Body of pancreas (tissue), 4 donors: ENCODE measurements at regions not wholly inside any gene's neighbourhood (a gene's known extent, or its start where the extent isn't known, plus 50 kb on each side); places are given as distances from the start of the nearest gene placed in this dataset.

ENCODE experiments used
- ATAC-seq: fragments of 150-250 bp; one replicate; pipeline ENCODE4 v1.9.1; 2016
- DNase-seq, 4 donors: peaks; one replicate each; pipeline ENCODE4 v3.0.0-alpha.2; 2019
- H3K27ac ChIP-seq, 4 donors: fragments of 200-600 bp; sonication (generic); 1 replicate in 3 of 4; 2 replicates in 1 of 4; pipeline versions ENCODE4 v1.5.1 to v1.6.1; 2016 to 2019; ENCODE audit warnings: mild to moderate bottlenecking in 1 of 4, mixed read lengths in 1 of 4, moderate library complexity in 1 of 4
- H3K27me3 ChIP-seq, 2 donors: fragments of 200-600 bp; sonication (generic); one replicate each; pipeline ENCODE4 v1.6.0; 2016; ENCODE audit warnings: mild to moderate bottlenecking in 1 of 2
- H3K36me3 ChIP-seq, 2 donors: fragments of 200-600 bp; sonication (generic); replicated peaks in 1 of 2; 2 replicates each; pipeline ENCODE4 v1.5.1; 2016; ENCODE audit warnings: low read depth in 2 of 2; ENCODE audit not compliant: insufficient read depth in 1 of 2
- H3K4me1 ChIP-seq: fragments of 200-600 bp; sonication (generic); one replicate; pipeline ENCODE4 v1.6.0; 2016
- H3K4me3 ChIP-seq, 2 donors: fragments of 200-600 bp; sonication (generic); 1 replicate in 1 of 2; 2 replicates in 1 of 2; pipeline ENCODE4 v1.5.1; 2016 to 2019
- H3K9me3 ChIP-seq, 3 donors: fragments of 200-600 bp; sonication (generic); 1 replicate in 2 of 3; 2 replicates in 1 of 3; pipeline ENCODE4 v1.5.1; 2016
- CTCF ChIP-seq, 7 experiments: fragments of 450-650 bp in 4 of 7; fragments of 200-600 bp in 3 of 7; sonication (generic) in 3 of 7; IDR thresholded peaks; one replicate each; pipeline ENCODE4 v1.5.1; 2016 to 2019; ENCODE audit warnings: antibody characterized with exemption in 7 of 7
- POLR2A ChIP-seq, 3 donors: fragments of 450-650 bp; IDR thresholded peaks; one replicate each; pipeline ENCODE4 v1.6.1; 2016; ENCODE audit warnings: antibody characterized with exemption in 3 of 3, mild to moderate bottlenecking in 2 of 3
- WGBS, 2 donors: methylation state at CpG; one replicate each; pipeline ENCODE4 v1.1.5; 2017; 5-methylcytosine and 5-hydroxymethylcytosine counted together
- intact Hi-C: fragments of 100-400 bp; cut with DNase I; formaldehyde crosslinking; loops from one replicate; pipeline ENCODE4 v1.15.1; 2023

GRCh38 chr12:129959889-129960288, 56.1 kb upstream of the TMEM132D start:
- ATAC-seq (no peak), DNase-seq (no peak)
- no peak overlapping the region for H3K4me3 ChIP-seq
- no peaks in the 10 kb centered on the region for H3K36me3 ChIP-seq
- WGBS, 2 donors = 51 to 54% methylated on average over 3 of the region's 3 CpGs
- peaks cover 5% of the 10 kb centered on the region for H3K4me1 ChIP-seq
- TF ChIP-seq POLR2A (IDR thresholded peaks at IDR 0.05) (no peak), CTCF (IDR thresholded peaks at IDR 0.05) (no peak)
- no peaks in the 10 kb centered on the region for H3K27me3 ChIP-seq
- no peak overlapping the region for H3K27ac ChIP-seq
- H3K9me3 ChIP-seq = no peaks in the 10 kb centered on the region
- intact Hi-C loops = no loop called here

- no peak for ATAC-seq
- Histone ChIP-seq H3K4me1 (peaks cover 17% of the 10 kb centered on the region), H3K9me3 (no peaks in the 10 kb centered on the region), H3K36me3 (no peaks in the 10 kb centered on the region), H3K27me3 (no peaks in the 10 kb centered on the region), H3K27ac (no peak overlapping the region), H3K4me3 (no peak overlapping the region)
- no peak for TF ChIP-seq POLR2A (IDR thresholded peaks at IDR 0.05)
- TF ChIP-seq CTCF (IDR thresholded peaks at IDR 0.05) = no peak
- WGBS, 2 donors = 44 to 46% methylated on average over 4 of the region's 4 CpGs
- intact Hi-C loops = no loop called here
- no peak for DNase-seq
Measured at GRCh38 chr12:129961091-129961490, 57.3 kb upstream of the TMEM132D start.

GRCh38 chr12:129961856-129962255, 58.0 kb upstream of the TMEM132D start:
- no peaks in the 10 kb centered on the region for H3K27me3 ChIP-seq

GRCh38 chr12:129964300-129964699, 60.5 kb upstream of the TMEM132D start:
- Histone ChIP-seq H3K27ac (no peak overlapping the region), H3K4me3 (no peak overlapping the region), H3K27me3 (no peaks in the 10 kb centered on the region), H3K36me3 (no peaks in the 10 kb centered on the region), H3K9me3 (no peaks in the 10 kb centered on the region), H3K4me1 (peaks cover 18% of the 10 kb centered on the region)
- DNase-seq (no peak), ATAC-seq (no peak)
- TF ChIP-seq CTCF (IDR thresholded peaks at IDR 0.05) = no peak
- no peak for TF ChIP-seq POLR2A (IDR thresholded peaks at IDR 0.05)
- intact Hi-C loops = no loop called here
- WGBS, 2 donors = 70 to 73% methylated on average over 7 of the region's 7 CpGs

More at GRCh38 chr12:129961856-129962255, 58.0 kb upstream of the TMEM132D start:
- Histone ChIP-seq H3K4me1 (peaks cover 18% of the 10 kb centered on the region), H3K9me3 (no peaks in the 10 kb centered on the region), H3K36me3 (no peaks in the 10 kb centered on the region), H3K27ac (no peak overlapping the region), H3K4me3 (no peak overlapping the region)
- intact Hi-C loops = no loop called here
- no peak for ATAC-seq
- 81% methylated on average over 1 of the region's 1 CpG; no CpG with 5 or more reads in 1 of the 2 donors for WGBS, 2 donors
- DNase-seq = no peak
- TF ChIP-seq CTCF (IDR thresholded peaks at IDR 0.05) = no peak

GRCh38 chr12:129964826-129965457, 61.1 kb upstream of the TMEM132D start:
- peak overlapping the region in 2 of 4 donors; percentile 36 to 45 for H3K27ac ChIP-seq
- H3K9me3 ChIP-seq = no peaks in the 10 kb centered on the region
- ATAC-seq = peak; percentile 75
- H3K36me3 ChIP-seq = no peaks in the 10 kb centered on the region
- peaks cover 18% of the 10 kb centered on the region for H3K4me1 ChIP-seq
- DNase-seq = peak; percentile 37 to 61 (median 52)
- H3K4me3 ChIP-seq = no peak overlapping the region
- no peak for TF ChIP-seq CTCF (IDR thresholded peaks at IDR 0.05)
- TF ChIP-seq POLR2A (IDR thresholded peaks at IDR 0.05) = no peak
- 12 to 16% methylated on average over 5 of the region's 5 CpGs for WGBS, 2 donors
- no peaks in the 10 kb centered on the region for H3K27me3 ChIP-seq
- intact Hi-C loops = no loop called here
